ENCODE measurements at regions not wholly inside any gene's neighbourhood (a gene's known extent, or its start where the extent isn't known, plus 50 kb on each side); places are given as distances from the start of the nearest gene placed in this dataset.

DNA sequence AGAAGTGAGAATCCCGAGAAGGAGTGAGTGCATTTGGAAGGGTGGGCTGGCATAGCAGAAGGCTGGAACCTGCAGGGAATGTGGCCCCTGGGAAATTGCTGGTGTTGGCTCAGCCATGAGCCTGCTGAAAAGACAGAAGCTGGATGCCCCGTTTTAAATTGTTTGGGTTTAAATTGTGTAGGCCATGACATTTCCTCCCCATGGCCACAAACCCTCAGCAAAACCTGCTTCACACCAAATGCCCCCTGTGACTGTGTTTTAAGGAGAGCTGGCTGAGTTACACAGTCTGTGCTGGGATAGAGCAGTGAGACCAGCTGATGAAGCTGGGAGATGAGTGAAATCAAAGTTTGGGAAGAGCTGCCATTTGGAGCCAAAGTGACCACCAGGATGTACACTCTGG lies 216.3 kb upstream of the RGMA start:
- TF ChIP-seq, protein P1, sequence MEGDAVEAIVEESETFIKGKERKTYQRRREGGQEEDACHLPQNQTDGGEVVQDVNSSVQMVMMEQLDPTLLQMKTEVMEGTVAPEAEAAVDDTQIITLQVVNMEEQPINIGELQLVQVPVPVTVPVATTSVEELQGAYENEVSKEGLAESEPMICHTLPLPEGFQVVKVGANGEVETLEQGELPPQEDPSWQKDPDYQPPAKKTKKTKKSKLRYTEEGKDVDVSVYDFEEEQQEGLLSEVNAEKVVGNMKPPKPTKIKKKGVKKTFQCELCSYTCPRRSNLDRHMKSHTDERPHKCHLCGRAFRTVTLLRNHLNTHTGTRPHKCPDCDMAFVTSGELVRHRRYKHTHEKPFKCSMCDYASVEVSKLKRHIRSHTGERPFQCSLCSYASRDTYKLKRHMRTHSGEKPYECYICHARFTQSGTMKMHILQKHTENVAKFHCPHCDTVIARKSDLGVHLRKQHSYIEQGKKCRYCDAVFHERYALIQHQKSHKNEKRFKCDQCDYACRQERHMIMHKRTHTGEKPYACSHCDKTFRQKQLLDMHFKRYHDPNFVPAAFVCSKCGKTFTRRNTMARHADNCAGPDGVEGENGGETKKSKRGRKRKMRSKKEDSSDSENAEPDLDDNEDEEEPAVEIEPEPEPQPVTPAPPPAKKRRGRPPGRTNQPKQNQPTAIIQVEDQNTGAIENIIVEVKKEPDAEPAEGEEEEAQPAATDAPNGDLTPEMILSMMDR (conservative IDR thresholded peaks at IDR 0.05) = no peak
- no peak for TF ChIP-seq ZFX (IDR thresholded peaks at IDR 0.05)

Data from C4-2B (cell line).